SU-DHL-6 (cell line): ENCODE measurements at regions not wholly inside any gene's neighbourhood (a gene's known extent, or its start where the extent isn't known, plus 50 kb on each side); places are given as distances from the start of the nearest gene placed in this dataset.

Experiments used
- EZH2phosphoT487 ChIP-seq: fragments of 200-600 bp; sonication (generic), shearing (Covaris generic); conservative IDR thresholded peaks from 2 replicates; pipeline ENCODE4 v1.6.1; 2018; ENCODE audit warnings: mild to moderate bottlenecking, antibody characterized with exemption, low read length, moderate library complexity, mixed read lengths
- TF ChIP-seq, protein P1 (sequence below): fragments of 200-600 bp; sonication (generic); IDR thresholded peaks from one replicate; pipeline ENCODE4 v1.5.1; 2017; ENCODE audit warnings: antibody characterized with exemption, mild to moderate bottlenecking, low read length, moderate library complexity; ENCODE audit not compliant: insufficient read depth, poor library complexity, severe bottlenecking

DNA sequence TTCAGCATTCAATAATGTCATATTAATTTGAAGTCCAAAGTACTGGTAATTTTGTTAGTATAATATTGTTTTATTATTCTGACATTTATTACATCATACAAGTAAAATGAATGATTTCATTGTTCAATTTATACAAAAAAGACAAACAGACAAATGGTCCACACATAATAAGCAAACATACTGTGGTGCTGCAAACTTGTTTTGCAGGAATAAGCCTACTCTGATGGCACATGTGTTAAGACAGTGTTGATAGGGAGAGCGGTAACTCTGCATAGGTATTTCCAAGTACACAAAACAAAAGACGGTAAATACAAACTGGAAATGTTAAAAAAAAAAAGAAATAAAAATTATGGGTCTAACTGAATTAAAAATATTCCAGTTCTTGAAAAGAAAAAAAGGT, 59.7 kb upstream of the DPYD start:
- TF ChIP-seq, protein P1, sequence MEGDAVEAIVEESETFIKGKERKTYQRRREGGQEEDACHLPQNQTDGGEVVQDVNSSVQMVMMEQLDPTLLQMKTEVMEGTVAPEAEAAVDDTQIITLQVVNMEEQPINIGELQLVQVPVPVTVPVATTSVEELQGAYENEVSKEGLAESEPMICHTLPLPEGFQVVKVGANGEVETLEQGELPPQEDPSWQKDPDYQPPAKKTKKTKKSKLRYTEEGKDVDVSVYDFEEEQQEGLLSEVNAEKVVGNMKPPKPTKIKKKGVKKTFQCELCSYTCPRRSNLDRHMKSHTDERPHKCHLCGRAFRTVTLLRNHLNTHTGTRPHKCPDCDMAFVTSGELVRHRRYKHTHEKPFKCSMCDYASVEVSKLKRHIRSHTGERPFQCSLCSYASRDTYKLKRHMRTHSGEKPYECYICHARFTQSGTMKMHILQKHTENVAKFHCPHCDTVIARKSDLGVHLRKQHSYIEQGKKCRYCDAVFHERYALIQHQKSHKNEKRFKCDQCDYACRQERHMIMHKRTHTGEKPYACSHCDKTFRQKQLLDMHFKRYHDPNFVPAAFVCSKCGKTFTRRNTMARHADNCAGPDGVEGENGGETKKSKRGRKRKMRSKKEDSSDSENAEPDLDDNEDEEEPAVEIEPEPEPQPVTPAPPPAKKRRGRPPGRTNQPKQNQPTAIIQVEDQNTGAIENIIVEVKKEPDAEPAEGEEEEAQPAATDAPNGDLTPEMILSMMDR = no peak
- TF ChIP-seq EZH2phosphoT487 = no peak
